Fibroblast of the aortic adventitia (primary cell): ENCODE measurements at regions not wholly inside any gene's neighbourhood (a gene's known extent, or its start where the extent isn't known, plus 50 kb on each side); places are given as distances from the start of the nearest gene placed in this dataset.

Source experiments
- DNase-seq: peaks from one replicate; pipeline ENCODE4 v3.0.0-alpha.2; 2010; ENCODE audit warnings: low read depth
- H3K4me3 ChIP-seq: 2 replicates; pipeline ENCODE4 v1.5.1; 2011; ENCODE audit warnings: low read depth, mild to moderate bottlenecking, control low read depth, low read length, moderate library complexity
- CTCF ChIP-seq: IDR thresholded peaks from 2 replicates; pipeline ENCODE4 v1.5.1; 2011; ENCODE audit warnings: mild to moderate bottlenecking, low read length, control low read depth, inconsistent platforms; ENCODE audit not compliant: insufficient read depth

GRCh38 chr15:25982736-25983135 lies 119.6 kb upstream of the ATP10A start:
- H3K4me3 ChIP-seq: no peak overlapping the region
- no peak for TF ChIP-seq CTCF
- DNase-seq: no peak

- TF ChIP-seq CTCF: no peak
- no peak overlapping the region for H3K4me3 ChIP-seq
- DNase-seq: no peak
Measured at GRCh38 chr15:25981114-25981513, 118.0 kb upstream of the ATP10A start.

- no peak for TF ChIP-seq CTCF
- no peak overlapping the region for H3K4me3 ChIP-seq
- no peak for DNase-seq
Measured at GRCh38 chr15:25972141-25972675, 109.1 kb upstream of the ATP10A start.

DNA sequence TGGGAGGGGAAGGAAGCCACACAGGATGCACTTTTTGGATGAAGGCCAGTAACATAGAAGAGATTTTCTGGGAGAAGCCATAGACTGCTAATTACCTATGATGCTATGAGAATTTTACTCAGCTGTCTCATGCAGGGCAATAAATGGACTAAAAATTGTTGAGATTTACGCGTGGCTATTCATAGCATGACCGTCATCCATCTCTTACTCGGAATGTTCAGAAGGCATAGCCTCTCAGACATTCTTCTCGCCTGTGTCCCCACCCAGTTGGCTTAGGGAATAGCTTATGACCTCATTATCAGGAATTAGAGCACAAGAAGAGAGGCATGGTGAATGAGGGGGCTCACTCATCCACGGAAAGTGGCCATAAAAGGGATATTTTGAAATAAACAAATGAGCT lies 107.9 kb upstream of the ATP10A start:
- no peak overlapping the region for H3K4me3 ChIP-seq
- no peak for DNase-seq
- TF ChIP-seq CTCF: no peak

- H3K4me3 ChIP-seq: no peak overlapping the region
Measured at GRCh38 chr15:25969886-25970285, 106.8 kb upstream of the ATP10A start.

DNA sequence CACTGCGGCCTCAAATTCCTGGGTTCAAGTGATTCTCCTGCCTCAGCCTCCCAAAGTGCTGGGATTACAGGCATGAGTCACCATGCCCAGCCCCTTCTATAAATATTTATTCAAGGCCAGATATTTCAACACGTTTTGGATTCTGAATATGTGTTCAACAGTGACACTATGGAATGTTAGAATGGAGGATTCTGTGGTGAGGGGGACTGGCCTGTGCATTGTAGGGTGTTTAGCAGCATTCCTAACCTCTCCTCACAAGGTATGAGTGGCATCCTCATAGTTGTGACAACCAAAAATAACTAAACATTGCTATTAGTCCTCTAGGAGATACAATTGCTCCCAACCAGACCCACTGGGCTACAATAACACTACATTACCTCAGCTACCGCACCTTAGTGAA lies 104.0 kb upstream of the ATP10A start:
- TF ChIP-seq CTCF: no peak
- no peak overlapping the region for H3K4me3 ChIP-seq
- no peak for DNase-seq

More at GRCh38 chr15:25969886-25970285, 106.8 kb upstream of the ATP10A start:
- DNase-seq: no peak
- no peak for TF ChIP-seq CTCF

GRCh38 chr15:25965326-25965725 lies 102.2 kb upstream of the ATP10A start:
- no peak overlapping the region for H3K4me3 ChIP-seq
- TF ChIP-seq CTCF: no peak
- no peak for DNase-seq
